ENCODE measurements at regions not wholly inside any gene's neighbourhood (a gene's known extent, or its start where the extent isn't known, plus 50 kb on each side); places are given as distances from the start of the nearest gene placed in this dataset.

DNA sequence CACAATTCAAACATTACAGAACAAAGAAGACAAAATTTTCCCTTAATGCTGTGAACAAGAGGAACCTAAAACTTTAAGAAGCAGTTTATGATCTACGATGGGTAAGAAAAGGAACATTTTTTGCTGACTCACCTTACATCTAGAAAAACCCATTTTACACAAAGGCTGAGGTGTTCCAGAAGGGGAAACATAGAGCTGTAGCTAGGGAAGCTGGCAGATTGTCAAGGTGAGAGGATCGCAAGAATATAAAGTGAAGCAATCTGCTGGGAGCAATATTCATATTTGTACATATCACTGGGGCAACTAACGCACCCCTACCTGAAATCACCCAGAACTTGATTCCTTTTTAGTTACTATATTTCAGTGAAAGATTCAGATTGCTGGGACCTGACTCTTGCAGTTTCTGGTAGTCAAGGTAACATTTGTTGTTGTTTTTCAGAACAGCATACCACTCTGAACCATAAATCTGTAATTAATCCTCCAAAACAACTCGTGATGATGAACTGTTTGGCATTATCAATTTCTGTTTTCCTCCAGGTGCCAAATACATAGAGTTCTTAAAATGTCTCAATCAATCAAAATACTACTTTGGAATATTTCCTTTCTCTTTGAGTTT lies 184.1 kb upstream of the LRRC3B start:
- no peaks in the 10 kb centered on the region for H3K36me3 ChIP-seq (ENCODE audit: control insufficient read depth, insufficient read depth, low read length)
- DNase-seq = no peak
- no peak overlapping the region for H3K27ac ChIP-seq (ENCODE audit: insufficient read depth, low read length, poor library complexity, severe bottlenecking)
- H3K27ac Mint-ChIP-seq = no peak overlapping the region
- H3K4me1 ChIP-seq (ENCODE audit: control insufficient read depth, insufficient read depth, low read length, poor library complexity, severe bottlenecking) = no peaks in the 10 kb centered on the region
- H3K9me3 ChIP-seq (ENCODE audit: control insufficient read depth in 2 of 2, low read length in 2 of 2) = no peaks in the 10 kb centered on the region
- no peaks in the 10 kb centered on the region for H3K27me3 Mint-ChIP-seq
- no peak overlapping the region for H3K4me3 ChIP-seq (ENCODE audit: low read depth, low read length)
- no peaks in the 10 kb centered on the region for H3K4me1 Mint-ChIP-seq
- no peaks in the 10 kb centered on the region for H3K27me3 ChIP-seq (ENCODE audit: control insufficient read depth, insufficient read depth, low read length)
- ATAC-seq (ENCODE audit: low read depth in 2 of 2) = no peak
- H3K4me3 Mint-ChIP-seq = no peak overlapping the region
- no peaks in the 10 kb centered on the region for H3K36me3 Mint-ChIP-seq
- peaks cover 4 to 17% (median 8%) of the 10 kb centered on the region in 7 donors for H3K9me3 Mint-ChIP-seq

DNA sequence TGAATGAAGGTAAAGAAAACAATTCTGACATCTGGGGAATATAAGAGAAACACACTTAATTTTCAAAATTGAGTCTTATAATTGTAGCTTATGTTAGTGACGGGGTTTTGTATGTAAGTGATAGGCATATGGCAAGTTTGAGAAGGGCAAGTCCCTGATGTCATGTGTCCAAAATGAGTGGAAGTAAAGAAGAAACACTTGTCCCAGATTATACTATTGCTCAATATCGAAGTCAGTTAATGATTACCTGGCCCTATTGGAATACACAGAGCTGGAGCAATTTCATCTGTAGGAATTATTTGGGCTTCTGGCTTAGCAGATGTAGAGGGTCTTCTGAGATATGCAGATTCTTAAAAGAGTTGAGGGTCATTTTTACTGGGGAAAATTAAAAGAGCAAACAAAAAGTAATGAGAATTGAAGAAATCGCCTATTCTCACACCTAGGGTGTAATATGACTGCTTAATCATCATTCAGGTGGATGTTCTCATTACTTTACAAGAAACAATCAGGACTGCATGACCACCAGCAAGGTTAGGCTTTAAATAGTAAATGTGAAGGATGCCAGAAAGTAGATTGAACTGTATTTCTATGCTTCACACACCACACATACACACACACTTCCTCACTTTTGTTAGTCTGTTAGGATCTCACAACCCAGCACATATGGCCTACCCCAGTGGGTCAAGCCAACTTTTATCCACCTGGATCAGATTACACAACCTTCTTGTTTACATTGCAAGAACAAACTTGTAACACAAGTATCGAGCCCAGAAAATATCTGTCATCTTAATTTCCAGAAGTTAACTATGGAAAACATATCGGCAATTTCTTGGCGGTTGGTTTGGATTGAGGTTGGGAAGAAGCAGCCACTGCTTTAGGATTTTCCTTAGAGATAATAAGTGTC lies 183.3 kb upstream of the LRRC3B start:
- H3K27me3 ChIP-seq (ENCODE audit: control insufficient read depth, insufficient read depth, low read length) = no peaks in the 10 kb centered on the region
- Mint-ChIP-seq H3K4me1 (no peaks in the 10 kb centered on the region), H3K9me3 (peaks cover 2 to 14% (median 8%) of the 10 kb centered on the region in 7 donors), H3K4me3 (no peak overlapping the region), H3K27me3 (no peaks in the 10 kb centered on the region), H3K36me3 (no peaks in the 10 kb centered on the region), H3K27ac (no peak overlapping the region)
- no peak for ATAC-seq (ENCODE audit: low read depth in 2 of 2)
- H3K4me3 ChIP-seq (ENCODE audit: low read depth, low read length) = no peak overlapping the region
- no peaks in the 10 kb centered on the region for H3K9me3 ChIP-seq (ENCODE audit: control insufficient read depth in 2 of 2, low read length in 2 of 2)
- DNase-seq = no peak
- no peak overlapping the region for H3K27ac ChIP-seq (ENCODE audit: insufficient read depth, low read length, poor library complexity, severe bottlenecking)
- H3K4me1 ChIP-seq (ENCODE audit: control insufficient read depth, insufficient read depth, low read length, poor library complexity, severe bottlenecking) = no peaks in the 10 kb centered on the region
- H3K36me3 ChIP-seq (ENCODE audit: control insufficient read depth, insufficient read depth, low read length) = no peaks in the 10 kb centered on the region

DNA sequence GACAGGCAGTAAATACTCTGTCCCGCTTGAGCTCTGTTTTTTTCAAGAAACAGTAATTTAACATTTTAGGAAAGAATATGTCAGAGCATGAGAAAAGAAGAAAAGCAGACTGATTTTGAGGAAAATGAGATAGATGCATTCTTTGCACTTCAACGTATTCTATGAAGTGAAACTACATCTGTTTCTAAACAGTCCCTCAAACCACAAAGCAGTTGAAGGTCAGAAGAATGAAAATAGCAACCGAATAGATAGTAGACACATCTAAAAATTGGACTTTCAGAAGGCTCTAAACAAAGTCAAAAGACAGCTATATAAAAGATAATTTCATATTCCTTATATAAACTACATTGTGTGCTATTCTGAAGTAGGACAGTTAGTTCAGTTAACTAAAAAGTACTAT lies 172.6 kb upstream of the LRRC3B start:
- Histone ChIP-seq H3K27me3 (ENCODE audit: control insufficient read depth, insufficient read depth, low read length) (no peaks in the 10 kb centered on the region), H3K4me3 (ENCODE audit: low read depth, low read length) (no peak overlapping the region), H3K36me3 (ENCODE audit: control insufficient read depth, insufficient read depth, low read length) (no peaks in the 10 kb centered on the region), H3K27ac (ENCODE audit: insufficient read depth, low read length, poor library complexity, severe bottlenecking) (no peak overlapping the region), H3K9me3 (ENCODE audit: control insufficient read depth in 2 of 2, low read length in 2 of 2) (no peaks in the 10 kb centered on the region), H3K4me1 (ENCODE audit: control insufficient read depth, insufficient read depth, low read length, poor library complexity, severe bottlenecking) (no peaks in the 10 kb centered on the region)
- H3K4me1 Mint-ChIP-seq = no peaks in the 10 kb centered on the region
- no peak for DNase-seq
- peaks cover 0 to 11% (median 5%) of the 10 kb centered on the region in 7 donors for H3K9me3 Mint-ChIP-seq
- H3K4me3 Mint-ChIP-seq = no peak overlapping the region
- H3K27me3 Mint-ChIP-seq = no peaks in the 10 kb centered on the region
- H3K27ac Mint-ChIP-seq = no peak overlapping the region
- no peaks in the 10 kb centered on the region for H3K36me3 Mint-ChIP-seq
- ATAC-seq (ENCODE audit: low read depth in 2 of 2) = no peak

- peaks cover 0 to 11% (median 3%) of the 10 kb centered on the region in 7 donors for H3K9me3 Mint-ChIP-seq
- H3K36me3 Mint-ChIP-seq = no peaks in the 10 kb centered on the region
- no peaks in the 10 kb centered on the region for H3K4me1 Mint-ChIP-seq
- Histone ChIP-seq H3K27me3 (ENCODE audit: control insufficient read depth, insufficient read depth, low read length) (no peaks in the 10 kb centered on the region), H3K4me3 (ENCODE audit: low read depth, low read length) (no peak overlapping the region), H3K4me1 (ENCODE audit: control insufficient read depth, insufficient read depth, low read length, poor library complexity, severe bottlenecking) (no peaks in the 10 kb centered on the region), H3K9me3 (ENCODE audit: control insufficient read depth in 2 of 2, low read length in 2 of 2) (no peaks in the 10 kb centered on the region), H3K36me3 (ENCODE audit: control insufficient read depth, insufficient read depth, low read length) (no peaks in the 10 kb centered on the region), H3K27ac (ENCODE audit: insufficient read depth, low read length, poor library complexity, severe bottlenecking) (no peak overlapping the region)
- DNase-seq (no peak), ATAC-seq (ENCODE audit: low read depth in 2 of 2) (no peak)
- no peak overlapping the region for H3K27ac Mint-ChIP-seq
- H3K27me3 Mint-ChIP-seq = no peaks in the 10 kb centered on the region
- H3K4me3 Mint-ChIP-seq = no peak overlapping the region
Observed at GRCh38 chr3:26452363-26452762, 170.2 kb upstream of the LRRC3B start.

- DNase-seq (no peak), ATAC-seq (ENCODE audit: low read depth in 2 of 2) (no peak)
- Mint-ChIP-seq H3K36me3 (no peaks in the 10 kb centered on the region), H3K27ac (no peak overlapping the region), H3K27me3 (no peaks in the 10 kb centered on the region), H3K4me3 (no peak overlapping the region), H3K4me1 (no peaks in the 10 kb centered on the region), H3K9me3 (peaks cover 0 to 14% (median 7%) of the 10 kb centered on the region in 7 donors)
- H3K27me3 ChIP-seq (ENCODE audit: control insufficient read depth, insufficient read depth, low read length) = no peaks in the 10 kb centered on the region
- H3K27ac ChIP-seq (ENCODE audit: insufficient read depth, low read length, poor library complexity, severe bottlenecking) = no peak overlapping the region
- no peak overlapping the region for H3K4me3 ChIP-seq (ENCODE audit: low read depth, low read length)
- H3K36me3 ChIP-seq (ENCODE audit: control insufficient read depth, insufficient read depth, low read length) = no peaks in the 10 kb centered on the region
- no peaks in the 10 kb centered on the region for H3K4me1 ChIP-seq (ENCODE audit: control insufficient read depth, insufficient read depth, low read length, poor library complexity, severe bottlenecking)
- H3K9me3 ChIP-seq (ENCODE audit: control insufficient read depth in 2 of 2, low read length in 2 of 2) = peaks cover 3 to 11% of the 10 kb centered on the region in 2 experiments
Observed at GRCh38 chr3:26460985-26461384, 161.6 kb upstream of the LRRC3B start.

GRCh38 chr3:26472345-26472744 lies 150.2 kb upstream of the LRRC3B start:
- DNase-seq = no peak
- Mint-ChIP-seq H3K36me3 (no peaks in the 10 kb centered on the region), H3K4me3 (no peak overlapping the region), H3K27ac (no peak overlapping the region), H3K27me3 (no peaks in the 10 kb centered on the region), H3K4me1 (no peaks in the 10 kb centered on the region), H3K9me3 (peaks cover 0 to 12% (median 4%) of the 10 kb centered on the region in 7 donors)
- H3K36me3 ChIP-seq (ENCODE audit: control insufficient read depth, insufficient read depth, low read length) = no peaks in the 10 kb centered on the region
- no peaks in the 10 kb centered on the region for H3K4me1 ChIP-seq (ENCODE audit: control insufficient read depth, insufficient read depth, low read length, poor library complexity, severe bottlenecking)
- peaks cover 0 to 1% of the 10 kb centered on the region in 2 experiments for H3K9me3 ChIP-seq (ENCODE audit: control insufficient read depth in 2 of 2, low read length in 2 of 2)
- no peak overlapping the region for H3K27ac ChIP-seq (ENCODE audit: insufficient read depth, low read length, poor library complexity, severe bottlenecking)
- no peak overlapping the region for H3K4me3 ChIP-seq (ENCODE audit: low read depth, low read length)
- H3K27me3 ChIP-seq (ENCODE audit: control insufficient read depth, insufficient read depth, low read length) = no peaks in the 10 kb centered on the region
- ATAC-seq (ENCODE audit: low read depth in 2 of 2) = no peak

DNA sequence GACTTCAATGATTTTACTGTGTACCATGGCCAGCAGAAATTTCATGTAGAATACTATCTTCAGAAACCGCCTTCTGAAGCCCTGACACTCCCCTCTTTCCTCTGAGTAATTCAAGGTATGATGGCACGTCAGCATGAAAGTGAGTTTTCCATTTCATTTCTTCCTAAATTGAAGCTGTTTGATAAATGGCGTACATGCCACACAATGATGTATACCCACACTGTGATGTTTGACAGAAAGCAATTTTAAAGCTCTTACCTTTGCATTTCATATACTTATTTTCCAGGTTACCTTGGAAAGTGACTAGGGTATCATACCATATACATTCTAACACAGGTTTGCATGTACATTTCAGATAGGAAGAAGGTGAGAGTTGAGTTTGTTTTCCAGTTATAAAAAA lies 147.9 kb upstream of the LRRC3B start:
- Histone ChIP-seq H3K4me3 (ENCODE audit: low read depth, low read length) (no peak overlapping the region), H3K27me3 (ENCODE audit: control insufficient read depth, insufficient read depth, low read length) (no peaks in the 10 kb centered on the region), H3K9me3 (ENCODE audit: control insufficient read depth in 2 of 2, low read length in 2 of 2) (no peaks in the 10 kb centered on the region), H3K4me1 (ENCODE audit: control insufficient read depth, insufficient read depth, low read length, poor library complexity, severe bottlenecking) (no peaks in the 10 kb centered on the region), H3K36me3 (ENCODE audit: control insufficient read depth, insufficient read depth, low read length) (no peaks in the 10 kb centered on the region), H3K27ac (ENCODE audit: insufficient read depth, low read length, poor library complexity, severe bottlenecking) (no peak overlapping the region)
- ATAC-seq (ENCODE audit: low read depth in 2 of 2) (no peak), DNase-seq (no peak)
- H3K9me3 Mint-ChIP-seq = peaks cover 0 to 13% (median 2%) of the 10 kb centered on the region in 7 donors
- no peak overlapping the region for H3K27ac Mint-ChIP-seq
- no peaks in the 10 kb centered on the region for H3K4me1 Mint-ChIP-seq
- H3K36me3 Mint-ChIP-seq = no peaks in the 10 kb centered on the region
- no peak overlapping the region for H3K4me3 Mint-ChIP-seq
- no peaks in the 10 kb centered on the region for H3K27me3 Mint-ChIP-seq

- H3K4me3 ChIP-seq (ENCODE audit: low read depth, low read length) = no peak overlapping the region
- ATAC-seq (ENCODE audit: low read depth in 2 of 2) (no peak), DNase-seq (no peak)
- no peaks in the 10 kb centered on the region for H3K36me3 ChIP-seq (ENCODE audit: control insufficient read depth, insufficient read depth, low read length)
- Mint-ChIP-seq H3K36me3 (no peaks in the 10 kb centered on the region), H3K4me3 (no peak overlapping the region), H3K27me3 (no peaks in the 10 kb centered on the region), H3K27ac (no peak overlapping the region), H3K4me1 (no peaks in the 10 kb centered on the region), H3K9me3 (peaks cover 1 to 13% (median 5%) of the 10 kb centered on the region in 7 donors)
- H3K27ac ChIP-seq (ENCODE audit: insufficient read depth, low read length, poor library complexity, severe bottlenecking) = no peak overlapping the region
- no peaks in the 10 kb centered on the region for H3K9me3 ChIP-seq (ENCODE audit: control insufficient read depth in 2 of 2, low read length in 2 of 2)
- H3K4me1 ChIP-seq (ENCODE audit: control insufficient read depth, insufficient read depth, low read length, poor library complexity, severe bottlenecking) = no peaks in the 10 kb centered on the region
- H3K27me3 ChIP-seq (ENCODE audit: control insufficient read depth, insufficient read depth, low read length) = no peaks in the 10 kb centered on the region
Observed at GRCh38 chr3:26480377-26480776, 142.2 kb upstream of the LRRC3B start.

Measured in CD4-positive, CD25-positive, alpha-beta regulatory T cell (primary cell).